Small intestine (tissue), 7 donors: ENCODE measurements at regions not wholly inside any gene's neighbourhood (a gene's known extent, or its start where the extent isn't known, plus 50 kb on each side); places are given as distances from the start of the nearest gene placed in this dataset.

Experiments used
- DNase-seq, 2 donors: peaks; one replicate each; pipeline versions ENCODE4 v3.0.0 to v3.0.0-alpha.2; 2013
- FAIRE-seq: peaks from 2 replicates; lab custom pipeline; 2012; peaks lifted over from hg19 to GRCh38; lab: Jason Lieb, UNC
- H3K27ac ChIP-seq, 3 donors: one replicate each; pipeline ENCODE4 v1.5.1; 2013; ENCODE audit warnings: low read length in 2 of 3, mild to moderate bottlenecking in 2 of 3, control low read depth in 1 of 3, inconsistent platforms in 1 of 3, low read depth in 1 of 3, moderate library complexity in 1 of 3
- H3K27me3 ChIP-seq, 3 donors: one replicate each; pipeline ENCODE4 v1.6.1; 2013; ENCODE audit warnings: low read length in 3 of 3, inconsistent platforms in 1 of 3; ENCODE audit not compliant: control insufficient read depth in 3 of 3, insufficient read depth in 3 of 3
- H3K36me3 ChIP-seq, 3 donors: one replicate each; pipeline ENCODE4 v1.6.1; 2013; ENCODE audit warnings: low read length in 3 of 3, inconsistent platforms in 1 of 3, low read depth in 1 of 3, mild to moderate bottlenecking in 1 of 3, moderate library complexity in 1 of 3; ENCODE audit not compliant: control insufficient read depth in 3 of 3, insufficient read depth in 2 of 3
- H3K4me1 ChIP-seq, 3 donors: one replicate each; pipeline ENCODE4 v1.6.1; 2013; ENCODE audit warnings: low read length in 2 of 3, inconsistent platforms in 1 of 3, low read depth in 1 of 3, mild to moderate bottlenecking in 1 of 3, moderate library complexity in 1 of 3; ENCODE audit not compliant: control insufficient read depth in 3 of 3, insufficient read depth in 2 of 3
- H3K4me3 ChIP-seq, 3 donors: one replicate each; pipeline ENCODE4 v1.5.1; 2013; ENCODE audit warnings: low read length in 3 of 3, control low read depth in 1 of 3, inconsistent platforms in 1 of 3, low read depth in 1 of 3, mild to moderate bottlenecking in 1 of 3, moderate library complexity in 1 of 3
- H3K9me3 ChIP-seq, 2 donors: one replicate each; pipeline ENCODE4 v1.6.1; 2013; ENCODE audit warnings: low read depth in 1 of 2, low read length in 1 of 2; ENCODE audit not compliant: control insufficient read depth in 2 of 2, insufficient read depth in 1 of 2
- WGBS, 3 donors: extraction: QIAGEN DNeasy Blood & Tissue Kit; methylation state at CpG; one replicate each; pipeline ENCODE4 v1.1.7; 2013; 5-methylcytosine and 5-hydroxymethylcytosine counted together
- donor health status: healthy with polysubstance abuse.
- donor health status: control.
- donor health status: control.
- donor health status: Bipolar disorder and iron deficiency.
- donor health status: healthy.

DNA sequence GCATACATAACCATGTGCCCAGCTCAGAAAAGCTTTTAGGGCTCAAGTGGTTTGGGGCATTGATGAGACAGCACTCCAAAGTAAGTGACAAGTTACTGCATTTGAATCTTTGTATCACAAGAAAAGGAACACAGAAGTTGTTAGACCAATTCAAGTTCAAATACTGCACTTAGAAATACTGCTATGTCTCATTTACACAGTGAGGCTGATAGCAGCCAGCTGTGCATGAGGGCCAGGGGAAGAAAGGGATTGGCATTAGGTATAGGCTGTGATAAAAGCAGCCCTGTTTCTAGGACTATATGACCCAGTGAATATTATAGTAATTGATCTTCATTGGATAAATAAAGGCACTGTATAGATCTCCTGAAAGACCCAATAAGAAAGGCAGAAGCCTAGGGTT, 197.8 kb upstream of the SORCS1 start:
- H3K4me3 ChIP-seq = no peak overlapping the region
- no peaks in the 10 kb centered on the region for H3K27me3 ChIP-seq
- FAIRE-seq (no peak), DNase-seq (no peak)
- no peaks in the 10 kb centered on the region for H3K36me3 ChIP-seq
- H3K27ac ChIP-seq = no peak overlapping the region
- H3K4me1 ChIP-seq = no peaks in the 10 kb centered on the region
- H3K9me3 ChIP-seq = no peaks in the 10 kb centered on the region

DNA sequence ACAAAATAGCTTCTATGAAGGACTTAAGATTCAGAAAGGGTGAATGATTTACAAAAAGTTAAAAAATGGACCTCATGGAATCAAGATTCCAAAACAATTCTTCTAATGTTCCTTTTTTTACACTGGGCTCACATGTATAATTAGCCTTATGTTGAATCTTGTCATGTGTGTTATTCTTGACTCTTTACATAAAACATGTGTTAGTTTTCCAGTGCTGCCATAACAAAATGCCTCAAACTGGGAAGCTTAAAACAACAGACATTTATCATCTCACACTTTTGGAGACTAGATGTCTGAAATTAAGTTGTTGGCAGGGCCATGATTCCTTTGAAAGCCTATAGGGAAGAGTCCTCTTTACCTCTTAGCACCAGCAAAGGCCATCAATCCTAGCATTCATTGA, 192.5 kb upstream of the SORCS1 start:
- Histone ChIP-seq H3K36me3 (no peaks in the 10 kb centered on the region), H3K27me3 (no peaks in the 10 kb centered on the region), H3K27ac (no peak overlapping the region), H3K4me3 (no peak overlapping the region), H3K4me1 (no peaks in the 10 kb centered on the region), H3K9me3 (peaks cover 0 to 3% of the 10 kb centered on the region in 2 donors)
- no peak for FAIRE-seq
- DNase-seq = no peak

DNA sequence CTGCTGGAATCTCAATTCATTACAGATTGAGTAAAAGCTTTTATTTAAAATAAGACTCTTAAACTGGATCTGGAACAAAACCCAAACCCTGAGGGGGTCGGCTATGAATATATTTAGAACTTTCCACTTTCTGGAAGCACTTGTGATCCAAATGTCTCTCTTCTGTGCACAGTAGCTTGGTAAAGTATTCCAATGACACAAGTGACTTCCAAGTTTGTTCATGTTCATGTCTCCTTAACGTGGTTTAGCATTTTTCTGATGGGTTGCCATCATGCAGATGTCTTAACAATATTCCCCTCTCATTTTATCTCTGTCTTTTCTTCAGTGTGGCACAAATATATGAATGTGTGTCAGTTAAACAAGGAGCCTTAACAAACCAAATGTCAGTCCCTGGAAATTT, 191.9 kb upstream of the SORCS1 start:
- H3K4me1 ChIP-seq = no peaks in the 10 kb centered on the region
- peaks cover 0 to 3% of the 10 kb centered on the region in 2 donors for H3K9me3 ChIP-seq
- no peak for FAIRE-seq
- no peak overlapping the region for H3K27ac ChIP-seq
- no peaks in the 10 kb centered on the region for H3K27me3 ChIP-seq
- no peak for DNase-seq
- H3K36me3 ChIP-seq = no peaks in the 10 kb centered on the region
- no peak overlapping the region for H3K4me3 ChIP-seq
- WGBS, 3 donors = 44 to 53% (median 45%) methylated on average over 2 of the region's 2 CpGs

DNA sequence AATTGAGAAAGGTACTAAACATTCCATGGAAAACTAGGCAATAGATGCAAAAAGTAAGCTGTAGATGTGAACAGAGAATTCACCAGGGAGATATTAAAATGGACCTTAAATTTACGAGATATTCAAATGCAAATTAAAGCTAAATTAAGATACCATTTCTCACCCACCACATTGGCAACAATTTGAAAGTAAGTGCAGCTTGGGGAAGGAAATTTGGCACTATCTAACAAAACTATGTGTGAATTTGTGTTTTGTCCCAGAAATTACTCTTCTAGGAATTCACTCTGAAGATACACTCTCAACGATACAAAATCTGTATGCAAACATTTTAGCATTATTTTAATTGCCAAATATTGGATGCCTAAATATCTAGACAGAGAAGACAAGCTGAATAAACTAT, 178.2 kb upstream of the SORCS1 start:
- 75 to 90% (median 85%) methylated on average over 2 of the region's 2 CpGs for WGBS, 3 donors
- no peak for DNase-seq
- no peak for FAIRE-seq
- no peaks in the 10 kb centered on the region for H3K4me1 ChIP-seq
- no peaks in the 10 kb centered on the region for H3K36me3 ChIP-seq
- H3K27me3 ChIP-seq = no peaks in the 10 kb centered on the region
- no peak overlapping the region for H3K27ac ChIP-seq
- H3K9me3 ChIP-seq = peaks cover 0 to 4% of the 10 kb centered on the region in 2 donors
- H3K4me3 ChIP-seq = no peak overlapping the region

DNA sequence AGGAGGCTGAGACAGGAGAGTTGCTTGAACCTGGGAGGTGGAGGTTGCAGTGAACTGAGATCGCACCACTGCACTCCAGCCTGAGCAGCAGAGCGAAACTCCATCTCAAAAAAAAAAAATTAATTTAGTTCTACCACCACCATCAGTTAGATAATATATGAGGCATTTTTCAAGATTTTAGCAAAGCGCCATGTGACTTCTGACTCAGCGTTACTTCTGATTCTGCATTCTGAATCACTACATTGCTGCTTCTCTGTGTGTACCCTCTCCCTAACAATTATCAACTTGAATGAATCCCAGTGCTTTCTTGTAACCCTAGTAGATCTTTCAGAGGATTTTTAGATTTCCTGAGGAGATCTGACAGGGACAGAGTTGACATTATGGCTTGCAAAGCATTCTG, 176.8 kb upstream of the SORCS1 start:
- Histone ChIP-seq H3K27ac (no peak overlapping the region), H3K9me3 (peaks cover 0 to 8% of the 10 kb centered on the region in 2 donors), H3K36me3 (no peaks in the 10 kb centered on the region), H3K4me3 (no peak overlapping the region), H3K4me1 (no peaks in the 10 kb centered on the region), H3K27me3 (no peaks in the 10 kb centered on the region)
- no peak for FAIRE-seq
- no peak for DNase-seq
- 84 to 97% (median 86%) methylated on average over 4 of the region's 4 CpGs for WGBS, 3 donors

DNA sequence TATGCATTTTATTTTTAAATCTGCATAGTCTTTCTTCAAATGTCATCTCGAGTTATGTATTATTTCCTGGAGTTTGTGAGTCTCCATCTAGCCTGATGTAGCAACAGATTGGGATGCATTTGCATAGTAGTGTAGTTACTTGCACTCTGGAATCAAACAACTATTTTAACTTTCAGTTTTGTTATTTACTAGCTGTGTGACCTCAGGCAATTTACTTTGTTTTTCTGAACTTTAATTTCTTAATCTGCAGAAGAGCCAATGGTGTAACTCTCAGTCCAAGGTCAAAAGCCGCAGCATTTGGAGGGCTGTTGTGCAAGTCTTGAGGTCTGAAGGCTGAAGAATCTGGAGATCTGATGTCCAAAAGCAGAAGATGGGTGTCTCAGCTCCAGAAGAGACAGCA, 175.8 kb upstream of the SORCS1 start:
- Histone ChIP-seq H3K4me3 (no peak overlapping the region), H3K9me3 (peaks cover 0 to 8% of the 10 kb centered on the region in 2 donors), H3K36me3 (no peaks in the 10 kb centered on the region), H3K27me3 (no peaks in the 10 kb centered on the region), H3K4me1 (no peaks in the 10 kb centered on the region), H3K27ac (no peak overlapping the region)
- 21 to 39% (median 33%) methylated on average over 2 of the region's 2 CpGs for WGBS, 3 donors
- DNase-seq (no peak), FAIRE-seq (no peak)

DNA sequence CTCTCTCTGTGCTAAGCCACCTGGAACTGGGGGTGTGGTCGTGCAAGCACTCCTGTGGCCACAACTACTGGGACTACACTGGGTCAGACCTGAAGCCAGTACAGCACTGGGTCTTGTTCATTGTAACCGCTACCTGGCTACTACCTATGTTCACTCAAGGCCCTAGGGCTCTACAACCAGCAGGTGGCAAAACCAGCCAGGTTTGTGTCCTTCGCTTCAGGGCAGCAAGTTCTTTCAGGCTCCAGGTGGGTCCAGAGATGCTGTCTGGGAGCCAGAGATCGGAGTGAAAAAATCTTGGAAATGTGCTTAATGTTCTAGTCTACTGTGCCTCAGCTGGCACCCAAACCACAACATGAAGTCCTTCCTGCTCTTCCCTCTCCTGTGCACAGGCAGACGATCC, 171.6 kb upstream of the SORCS1 start:
- H3K9me3 ChIP-seq = peaks cover 0 to 4% of the 10 kb centered on the region in 2 donors
- no peak overlapping the region for H3K4me3 ChIP-seq
- 67 to 84% (median 76%) methylated on average over 5 of the region's 5 CpGs for WGBS, 3 donors
- H3K36me3 ChIP-seq = no peaks in the 10 kb centered on the region
- H3K27ac ChIP-seq = no peak overlapping the region
- FAIRE-seq (no peak), DNase-seq (no peak)
- H3K27me3 ChIP-seq = no peaks in the 10 kb centered on the region
- H3K4me1 ChIP-seq = no peaks in the 10 kb centered on the region

DNA sequence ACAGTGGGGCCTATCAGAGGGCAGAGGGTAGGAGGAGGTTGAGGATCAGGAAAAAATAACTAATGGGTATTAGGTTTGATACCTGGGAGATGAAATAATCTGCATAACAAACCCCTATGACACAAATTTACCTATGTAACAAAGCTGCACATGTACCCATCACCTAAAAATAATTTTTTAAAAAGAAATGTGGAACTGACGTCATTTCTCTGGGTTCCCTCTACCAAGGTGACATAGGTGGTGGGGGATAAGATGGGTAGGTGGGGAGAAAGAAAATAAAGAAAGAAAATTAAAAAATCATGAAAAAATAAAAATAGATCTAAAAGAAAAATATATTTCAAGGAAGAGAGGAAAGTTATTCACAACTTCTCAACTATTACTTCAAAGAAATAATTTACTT, 153.1 kb upstream of the SORCS1 start:
- FAIRE-seq (no peak), DNase-seq (no peak)
- 53 to 87% (median 63%) methylated on average over 1 of the region's 1 CpG for WGBS, 3 donors
- H3K27ac ChIP-seq = no peak overlapping the region
- H3K36me3 ChIP-seq = no peaks in the 10 kb centered on the region
- no peaks in the 10 kb centered on the region for H3K27me3 ChIP-seq
- no peaks in the 10 kb centered on the region for H3K9me3 ChIP-seq
- H3K4me1 ChIP-seq = no peaks in the 10 kb centered on the region
- no peak overlapping the region for H3K4me3 ChIP-seq

DNA sequence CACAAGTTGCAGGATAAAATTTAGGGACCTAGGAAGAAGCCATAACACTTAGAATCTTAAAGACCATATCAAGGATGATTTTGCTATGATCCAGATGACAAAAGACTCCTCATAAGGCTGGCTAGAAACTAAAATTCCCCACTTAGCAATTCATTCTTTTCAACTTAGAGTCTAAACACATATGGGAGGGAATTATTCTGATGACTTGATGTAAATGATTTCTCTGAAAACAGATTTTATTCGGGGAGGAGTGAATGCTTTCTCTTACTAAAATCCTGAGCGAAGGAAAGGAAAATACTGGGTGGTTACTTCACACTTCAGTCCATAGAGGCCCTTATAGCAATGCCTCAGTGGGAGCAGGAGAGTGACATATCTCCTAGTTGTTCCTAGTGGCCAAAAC, 138.7 kb upstream of the SORCS1 start:
- no peaks in the 10 kb centered on the region for H3K27me3 ChIP-seq
- H3K4me3 ChIP-seq = no peak overlapping the region
- FAIRE-seq = no peak
- no peak for DNase-seq
- 68 to 90% (median 73%) methylated on average over 2 of the region's 2 CpGs for WGBS, 3 donors
- no peaks in the 10 kb centered on the region for H3K4me1 ChIP-seq
- H3K9me3 ChIP-seq = no peaks in the 10 kb centered on the region
- no peaks in the 10 kb centered on the region for H3K36me3 ChIP-seq
- no peak overlapping the region for H3K27ac ChIP-seq
